OCI-LY3 (cell line): ENCODE measurements at regions not wholly inside any gene's neighbourhood (a gene's known extent, or its start where the extent isn't known, plus 50 kb on each side); places are given as distances from the start of the nearest gene placed in this dataset.

Experiments used
- H2AFZ ChIP-seq: fragments of 200-600, 300-600 bp; shearing (Covaris generic); 2 replicates; pipeline ENCODE4 v1.6.0; 2014; ENCODE audit warnings: antibody characterized with exemption, low read depth, low read length
- H3K27ac ChIP-seq: fragments of 200-600, 300-600 bp; sonication (generic); 2 replicates; pipeline ENCODE4 v1.5.1; 2014; ENCODE audit warnings: mild to moderate bottlenecking, low read length, moderate library complexity, mixed read lengths
- H3K27me3 ChIP-seq: fragments of 200-600, 300-600 bp; sonication (generic); 2 replicates; pipeline ENCODE4 v1.6.1; 2014; ENCODE audit warnings: low read depth, low read length, mixed read lengths
- H3K36me3 ChIP-seq: fragments of 200-600, 300-600 bp; sonication (generic); replicated peaks from 2 replicates; pipeline ENCODE3; 2014; ENCODE audit warnings: low read depth, low read length, mixed read lengths
- H3K4me1 ChIP-seq: fragments of 300-600, 200-600 bp; sonication (generic); 2 replicates; pipeline ENCODE4 v1.6.1; 2014; ENCODE audit warnings: low read length, mixed read lengths
- H3K4me2 ChIP-seq: fragments of 200-600, 300-600 bp; sonication (generic); 2 replicates; pipeline ENCODE4 v1.6.1; 2014; ENCODE audit warnings: low read length, mixed read lengths
- H3K4me3 ChIP-seq: fragments of 300-600, 200-600 bp; sonication (generic); 2 replicates; pipeline ENCODE4 v1.5.1; 2014; ENCODE audit warnings: antibody characterized with exemption, mild to moderate bottlenecking, low read length, moderate library complexity
- H3K79me2 ChIP-seq: fragments of 300-600, 200-600 bp; shearing (Covaris generic); 2 replicates; pipeline ENCODE4 v1.6.1; 2014; ENCODE audit warnings: mild to moderate bottlenecking, low read length, mixed read lengths
- H3K9ac ChIP-seq: fragments of 300-600, 200-600 bp; shearing (Covaris generic); 2 replicates; pipeline ENCODE4 v1.6.0; 2014; ENCODE audit warnings: mild to moderate bottlenecking, low read length, moderate library complexity
- H3K9me3 ChIP-seq: fragments of 200-600, 300-600 bp; shearing (Covaris generic); 2 replicates; pipeline ENCODE4 v1.6.1; 2014; ENCODE audit warnings: low read length, mixed read lengths; ENCODE audit not compliant: insufficient read depth
- H4K20me1 ChIP-seq: fragments of 200-600, 300-600 bp; sonication (generic); 2 replicates; pipeline ENCODE4 v1.6.1; 2016; ENCODE audit warnings: low read length, mixed read lengths; ENCODE audit not compliant: insufficient read depth
- CTCF ChIP-seq: fragments of 200-600, 300-600 bp; sonication (generic); IDR thresholded peaks from 2 replicates; pipeline ENCODE4 v1.5.1; 2014; ENCODE audit warnings: antibody characterized with exemption, low read length, low read depth
- EZH2phosphoT487 ChIP-seq: fragments of 200-600 bp; shearing (Covaris generic); IDR thresholded peaks from 2 replicates; pipeline ENCODE4 v1.6.1; 2018; ENCODE audit warnings: antibody characterized with exemption, mixed run types, low read depth

GRCh38 chr12:113568021-113568420, 96.3 kb upstream of the LHX5 start:
- H3K4me3 ChIP-seq, result no peak overlapping the region
- no peaks in the 10 kb centered on the region for H4K20me1 ChIP-seq
- H3K9ac ChIP-seq, result no peak overlapping the region
- H3K36me3 ChIP-seq, result no peaks in the 10 kb centered on the region
- TF ChIP-seq EZH2phosphoT487 (no peak), CTCF (no peak)
- H2AFZ ChIP-seq, result no peak overlapping the region
- H3K4me2 ChIP-seq, result no peak overlapping the region
- H3K9me3 ChIP-seq, result no peaks in the 10 kb centered on the region
- H3K27ac ChIP-seq, result no peak overlapping the region
- H3K79me2 ChIP-seq, result no peaks in the 10 kb centered on the region
- no peaks in the 10 kb centered on the region for H3K4me1 ChIP-seq
- peaks cover 14% of the 10 kb centered on the region for H3K27me3 ChIP-seq

- peaks cover 16% of the 10 kb centered on the region for H3K27me3 ChIP-seq
Measured at GRCh38 chr12:113565368-113565767, 93.7 kb upstream of the LHX5 start.

GRCh38 chr12:113561068-113561780, 89.6 kb upstream of the LHX5 start:
- H3K79me2 ChIP-seq, result no peaks in the 10 kb centered on the region
- H3K4me1 ChIP-seq, result no peaks in the 10 kb centered on the region
- no peak overlapping the region for H3K4me3 ChIP-seq
- no peak overlapping the region for H3K4me2 ChIP-seq
- no peaks in the 10 kb centered on the region for H3K36me3 ChIP-seq
- H3K9ac ChIP-seq, result no peak overlapping the region
- no peak for TF ChIP-seq CTCF
- no peak for TF ChIP-seq EZH2phosphoT487
- H3K9me3 ChIP-seq, result no peaks in the 10 kb centered on the region
- no peaks in the 10 kb centered on the region for H4K20me1 ChIP-seq
- peaks cover 23% of the 10 kb centered on the region for H3K27me3 ChIP-seq
- no peak overlapping the region for H2AFZ ChIP-seq
- H3K27ac ChIP-seq, result no peak overlapping the region

More at GRCh38 chr12:113565368-113565767, 93.7 kb upstream of the LHX5 start:
- Histone ChIP-seq H3K9me3 (no peaks in the 10 kb centered on the region), H3K9ac (no peak overlapping the region), H3K4me3 (no peak overlapping the region), H3K4me2 (no peak overlapping the region), H3K79me2 (no peaks in the 10 kb centered on the region), H3K4me1 (no peaks in the 10 kb centered on the region), H3K27ac (no peak overlapping the region), H2AFZ (no peak overlapping the region), H3K36me3 (no peaks in the 10 kb centered on the region), H4K20me1 (no peaks in the 10 kb centered on the region)
- TF ChIP-seq EZH2phosphoT487 (no peak), CTCF (no peak)

- H3K4me3 ChIP-seq, result no peak overlapping the region
- no peaks in the 10 kb centered on the region for H4K20me1 ChIP-seq
- no peaks in the 10 kb centered on the region for H3K36me3 ChIP-seq
- H3K79me2 ChIP-seq, result no peaks in the 10 kb centered on the region
- peaks cover 28% of the 10 kb centered on the region for H3K27me3 ChIP-seq
- no peak overlapping the region for H3K4me2 ChIP-seq
- no peak overlapping the region for H2AFZ ChIP-seq
- H3K9ac ChIP-seq, result no peak overlapping the region
- TF ChIP-seq CTCF (no peak), EZH2phosphoT487 (no peak)
- H3K4me1 ChIP-seq, result no peaks in the 10 kb centered on the region
- no peak overlapping the region for H3K27ac ChIP-seq
- H3K9me3 ChIP-seq, result no peaks in the 10 kb centered on the region
Measured at GRCh38 chr12:113559466-113559865, 87.8 kb upstream of the LHX5 start.
